Kidney (tissue), 13 donors: ENCODE measurements at regions not wholly inside any gene's neighbourhood (a gene's known extent, or its start where the extent isn't known, plus 50 kb on each side); places are given as distances from the start of the nearest gene placed in this dataset.

Experiments
- DNase-seq, 5 donors: peaks; one replicate each; pipeline ENCODE4 v3.0.0-alpha.2; 2013 to 2020
- FAIRE-seq: peaks from 2 replicates; lab custom pipeline; 2012; peaks lifted over from hg19 to GRCh38; lab: Jason Lieb, UNC
- H3K27ac ChIP-seq, 2 donors: one replicate each; pipeline ENCODE4 v1.7.0; 2013; ENCODE audit warnings: low read depth in 2 of 2, low read length in 2 of 2, inconsistent platforms in 1 of 2
- H3K27me3 ChIP-seq: one replicate; pipeline ENCODE4 v1.7.1; 2013; ENCODE audit warnings: low read length, inconsistent platforms; ENCODE audit not compliant: control insufficient read depth, insufficient read depth
- H3K36me3 ChIP-seq, 3 donors: one replicate each; pipeline versions ENCODE4 v1.7.0 to v1.7.1; 2013; ENCODE audit warnings: low read length in 3 of 3, control low read depth in 1 of 3, inconsistent platforms in 1 of 3; ENCODE audit not compliant: insufficient read depth in 3 of 3, control insufficient read depth in 2 of 3
- H3K4me1 ChIP-seq, 3 donors: one replicate each; pipeline versions ENCODE4 v1.7.0 to v1.7.1; 2013; ENCODE audit warnings: low read length in 3 of 3, inconsistent platforms in 1 of 3, low read depth in 1 of 3; ENCODE audit not compliant: control insufficient read depth in 2 of 3, insufficient read depth in 2 of 3
- H3K4me3 ChIP-seq, 3 donors: one replicate each; pipeline versions ENCODE4 v1.7.0 to v1.8.1; 2013; ENCODE audit warnings: low read length in 3 of 3, control low read depth in 1 of 3, inconsistent platforms in 1 of 3
- H3K9ac ChIP-seq, 3 donors: one replicate each; pipeline versions ENCODE4 v1.7.0 to v1.7.1; 2013; ENCODE audit warnings: low read length in 3 of 3, control low read depth in 1 of 3, inconsistent platforms in 1 of 3
- H3K9me3 ChIP-seq, 3 donors: one replicate each; pipeline versions ENCODE4 v1.7.0 to v1.7.1; 2013; ENCODE audit warnings: low read length in 3 of 3, control low read depth in 1 of 3, inconsistent platforms in 1 of 3; ENCODE audit not compliant: control insufficient read depth in 2 of 3, insufficient read depth in 1 of 3
- intact Hi-C: fragments of 100-400 bp; cut with DNase I; formaldehyde crosslinking; loops from one replicate; pipeline ENCODE4 v1.11.1; 2022
- TF ChIP-seq, protein P1 (sequence below): IDR thresholded peaks from 3 replicates; pipeline ENCODE4 v1.5.1; 2012; ENCODE audit warnings: mild to moderate bottlenecking, moderate library complexity, borderline replicate concordance; ENCODE audit not compliant: insufficient read depth; ENCODE audit errors: extremely low read depth
- donor health status: control.
- donor health status: control.
- donor health status: control.
- donor health status: control.
- donor health status: control.
- donor health status: DM: yes; HTN: yes; CAD: no.
- donor health status: Normal renal cell carcinoma (clear cell type).

DNA sequence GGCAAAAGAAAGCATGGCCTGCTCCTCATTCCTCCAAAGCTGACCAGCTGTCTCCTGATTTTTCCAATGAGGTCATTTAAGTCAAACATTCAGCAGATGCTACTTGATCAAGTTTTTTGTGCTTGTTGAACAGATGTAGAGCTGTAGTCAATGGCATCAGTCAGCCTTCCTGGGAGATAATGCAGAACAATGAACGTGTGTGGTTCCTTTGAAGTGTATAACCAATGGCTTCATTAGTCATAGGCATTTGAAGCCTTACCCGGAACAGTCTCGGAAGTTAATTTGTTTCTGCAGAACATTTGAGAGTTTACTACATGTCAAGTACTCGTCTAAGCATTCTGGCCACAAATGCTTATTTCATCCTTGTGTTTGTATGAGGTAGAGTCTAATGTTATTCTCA is 227.1 kb downstream of the ADRA2A start:
- intact Hi-C loops: no loop called here

DNA sequence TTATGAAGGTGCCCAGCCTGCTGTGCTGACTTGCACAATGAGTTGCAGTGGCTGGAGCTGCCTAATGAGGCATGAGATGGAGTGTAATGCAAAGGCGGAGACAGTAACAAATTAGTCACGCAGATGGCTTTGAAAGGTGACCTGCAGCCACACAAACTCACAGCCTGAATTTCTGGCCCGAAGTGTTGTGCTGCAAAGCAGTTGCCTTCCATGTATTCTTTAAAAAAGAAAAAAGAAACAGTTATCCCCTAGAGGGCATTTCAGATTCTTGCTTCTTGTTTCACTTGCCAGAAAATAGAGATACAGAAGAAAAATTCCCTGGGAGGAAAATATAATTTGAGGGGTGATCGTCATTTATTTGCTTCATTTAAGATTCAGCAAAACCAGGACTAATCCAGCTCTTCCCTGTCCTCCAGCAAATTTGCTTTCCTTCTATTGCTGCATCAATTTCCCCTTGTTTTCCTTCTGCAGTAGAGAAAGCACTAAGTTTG is 239.9 kb downstream of the ADRA2A start:
- FAIRE-seq (no peak), DNase-seq (peak in 4 of 5 donors; percentile 59 to 88 (median 82))
- TF ChIP-seq, protein P1, sequence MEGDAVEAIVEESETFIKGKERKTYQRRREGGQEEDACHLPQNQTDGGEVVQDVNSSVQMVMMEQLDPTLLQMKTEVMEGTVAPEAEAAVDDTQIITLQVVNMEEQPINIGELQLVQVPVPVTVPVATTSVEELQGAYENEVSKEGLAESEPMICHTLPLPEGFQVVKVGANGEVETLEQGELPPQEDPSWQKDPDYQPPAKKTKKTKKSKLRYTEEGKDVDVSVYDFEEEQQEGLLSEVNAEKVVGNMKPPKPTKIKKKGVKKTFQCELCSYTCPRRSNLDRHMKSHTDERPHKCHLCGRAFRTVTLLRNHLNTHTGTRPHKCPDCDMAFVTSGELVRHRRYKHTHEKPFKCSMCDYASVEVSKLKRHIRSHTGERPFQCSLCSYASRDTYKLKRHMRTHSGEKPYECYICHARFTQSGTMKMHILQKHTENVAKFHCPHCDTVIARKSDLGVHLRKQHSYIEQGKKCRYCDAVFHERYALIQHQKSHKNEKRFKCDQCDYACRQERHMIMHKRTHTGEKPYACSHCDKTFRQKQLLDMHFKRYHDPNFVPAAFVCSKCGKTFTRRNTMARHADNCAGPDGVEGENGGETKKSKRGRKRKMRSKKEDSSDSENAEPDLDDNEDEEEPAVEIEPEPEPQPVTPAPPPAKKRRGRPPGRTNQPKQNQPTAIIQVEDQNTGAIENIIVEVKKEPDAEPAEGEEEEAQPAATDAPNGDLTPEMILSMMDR: no peak
- Histone ChIP-seq H3K4me3 (peak overlapping the region in 2 of 3 donors; percentile 33 to 40), H3K27me3 (peaks cover 2% of the 10 kb centered on the region), H3K27ac (no peak overlapping the region), H3K36me3 (no peaks in the 10 kb centered on the region), H3K9me3 (no peaks in the 10 kb centered on the region), H3K9ac (no peak overlapping the region), H3K4me1 (peaks cover 0 to 2% (median 0%) of the 10 kb centered on the region in 3 donors)
- intact Hi-C loops: no loop called here

More for the DNA sequence above, 227.1 kb downstream of the ADRA2A start:
- no peak for DNase-seq
- H3K27ac ChIP-seq: no peak overlapping the region
- no peaks in the 10 kb centered on the region for H3K27me3 ChIP-seq
- no peaks in the 10 kb centered on the region for H3K36me3 ChIP-seq
- TF ChIP-seq, protein P1: no peak
- no peak for FAIRE-seq
- H3K4me3 ChIP-seq: no peak overlapping the region
- no peak overlapping the region for H3K9ac ChIP-seq
- H3K4me1 ChIP-seq: no peaks in the 10 kb centered on the region
- no peaks in the 10 kb centered on the region for H3K9me3 ChIP-seq

DNA sequence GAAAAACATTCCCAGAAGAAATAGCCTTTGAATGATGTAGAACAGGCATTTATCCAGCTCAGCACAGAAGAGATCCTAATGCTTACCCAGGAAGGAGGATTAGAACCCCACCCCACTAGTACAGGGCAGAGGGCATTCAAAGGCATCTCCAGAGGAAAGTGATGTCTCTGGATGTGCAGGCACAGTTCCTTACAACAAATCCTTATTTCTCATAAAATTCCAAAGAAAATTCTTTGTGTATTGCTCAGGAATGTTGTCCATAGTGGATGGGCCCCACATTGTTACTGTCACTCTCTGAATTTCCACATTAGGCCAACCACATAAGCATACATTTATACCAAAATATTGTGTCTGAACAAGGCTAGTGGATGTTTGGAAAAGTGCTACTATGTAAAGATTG is 243.0 kb downstream of the ADRA2A start:
- Histone ChIP-seq H3K27me3 (peaks cover 2% of the 10 kb centered on the region), H3K27ac (no peak overlapping the region), H3K4me3 (no peak overlapping the region), H3K9ac (no peak overlapping the region), H3K4me1 (peaks cover 0 to 2% (median 0%) of the 10 kb centered on the region in 3 donors), H3K9me3 (no peaks in the 10 kb centered on the region), H3K36me3 (no peaks in the 10 kb centered on the region)
- TF ChIP-seq, protein P1: no peak
- intact Hi-C loops: no loop called here
- DNase-seq (no peak), FAIRE-seq (no peak)
